ENCODE measurements at regions not wholly inside any gene's neighbourhood (a gene's known extent, or its start where the extent isn't known, plus 50 kb on each side); places are given as distances from the start of the nearest gene placed in this dataset.
"Not testable (repeated sequence)": the region's sequence is repeated elsewhere in the genome, so short reads cannot be mapped to it uniquely, and the experiment has no call there.

GRCh38 chr1:222976453-222976852 is 161.6 kb downstream of the DISP1 start:
- H2AFZ ChIP-seq (ENCODE audit: low read depth, low read length, poor library complexity, severe bottlenecking), result no peak overlapping the region
- intact Hi-C loops (cut with micrococcal nuclease), result no loop called here
- no TSS peak for BruUV-seq (replicated peaks)
- ATAC-seq, result no peak
- no peaks in the 10 kb centered on the region for H3K36me3 ChIP-seq (ENCODE audit: control insufficient read depth in 1 of 2, insufficient read depth in 2 of 2, low read length in 2 of 2)
- no peaks in the 10 kb centered on the region for H3K9me3 ChIP-seq (ENCODE audit: control insufficient read depth in 1 of 2, insufficient read depth in 1 of 2, low read depth in 1 of 2, low read length in 2 of 2)
- TF ChIP-seq FOSL1 (IDR thresholded peaks at IDR 0.05; ENCODE audit: low read depth), result no peak
- TF ChIP-seq ZBTB33 (IDR thresholded peaks at IDR 0.05; ENCODE audit: extremely low read depth, insufficient replicate concordance, low read length), result no peak
- no peak for TF ChIP-seq EZH2phosphoT487 (IDR thresholded peaks at IDR 0.05; ENCODE audit: borderline replicate concordance)
- no peak for TF ChIP-seq CEBPB (IDR thresholded peaks at IDR 0.05; ENCODE audit: low read depth)
- no peak for TF ChIP-seq POLR2AphosphoS5 (IDR thresholded peaks at IDR 0.05; ENCODE audit: low read depth, low read length)
- TF ChIP-seq CTCF (IDR thresholded peaks at IDR 0.05 in 2 of 3, conservative IDR thresholded peaks at IDR 0.05 in 1 of 3; ENCODE audit: borderline replicate concordance in 1 of 3, insufficient read depth in 1 of 3, low read depth in 2 of 3, low read length in 2 of 3), result no peak
- TF ChIP-seq ATF3 (IDR thresholded peaks at IDR 0.05), result no peak
- TF ChIP-seq RAD21 (IDR thresholded peaks at IDR 0.05; ENCODE audit: low read depth), result no peak
- no peak for TF ChIP-seq YY1 (IDR thresholded peaks at IDR 0.05; ENCODE audit: extremely low read depth, insufficient replicate concordance, low read depth, low read length)
- TF ChIP-seq EZH2 (IDR thresholded peaks at IDR 0.05), result no peak
- TF ChIP-seq CBX3 (IDR thresholded peaks at IDR 0.05; ENCODE audit: low read depth), result no peak
- H3K4me2 ChIP-seq (ENCODE audit: low read length), result no peak overlapping the region
- H3K27me3 ChIP-seq (ENCODE audit: insufficient read depth, low read length), result no peaks in the 10 kb centered on the region
- RAD21 ChIA-PET (ENCODE audit: low non-redundant PET in 1 of 2, low total read pairs in 2 of 2, uncharacterized antibody in 2 of 2, unreplicated experiment in 2 of 2), result no interaction called here
- H3K4me3 ChIP-seq (replicated peaks in 1 of 2; ENCODE audit: low read depth in 1 of 2, low read length in 2 of 2), result no peak overlapping the region
- no peaks in the 10 kb centered on the region for H3K9me2 ChIP-seq (ENCODE audit: insufficient read depth)
- H3K9ac ChIP-seq (ENCODE audit: low read length), result no peak overlapping the region
- no peaks in the 10 kb centered on the region for H4K20me1 ChIP-seq (ENCODE audit: insufficient read depth)
- DNase-seq (ENCODE audit: low read depth, low spot score), result no peak
- no peaks in the 10 kb centered on the region for H3K4me1 ChIP-seq (ENCODE audit: control insufficient read depth in 1 of 2, insufficient read depth in 2 of 2, low read length in 2 of 2)
- CTCF ChIA-PET, result no interaction called here
- no peaks in the 10 kb centered on the region for H3K79me2 ChIP-seq (ENCODE audit: insufficient read depth, low read length)
- no peak overlapping the region for H3K27ac ChIP-seq (ENCODE audit: low read depth, low read length)
- POLR2A ChIA-PET, result no interaction called here

- H3K4me3 ChIP-seq (replicated peaks in 1 of 2; ENCODE audit: low read depth in 1 of 2, low read length in 2 of 2); POLR2A ChIA-PET; H4K20me1 ChIP-seq (ENCODE audit: insufficient read depth); H3K27me3 ChIP-seq (ENCODE audit: insufficient read depth, low read length); H3K9me3 ChIP-seq (ENCODE audit: control insufficient read depth in 1 of 2, insufficient read depth in 1 of 2, low read depth in 1 of 2, low read length in 2 of 2); DNase-seq (ENCODE audit: low read depth, low spot score); H3K36me3 ChIP-seq (ENCODE audit: control insufficient read depth in 1 of 2, insufficient read depth in 2 of 2, low read length in 2 of 2); H3K9ac ChIP-seq (ENCODE audit: low read length); H3K27ac ChIP-seq (ENCODE audit: low read depth, low read length); intact Hi-C loops (cut with micrococcal nuclease); BruUV-seq (replicated peaks); ATAC-seq; CTCF ChIA-PET; RAD21 ChIA-PET (ENCODE audit: low non-redundant PET in 1 of 2, low total read pairs in 2 of 2, uncharacterized antibody in 2 of 2, unreplicated experiment in 2 of 2); H3K4me1 ChIP-seq (ENCODE audit: control insufficient read depth in 1 of 2, insufficient read depth in 2 of 2, low read length in 2 of 2); H3K9me2 ChIP-seq (ENCODE audit: insufficient read depth); H3K4me2 ChIP-seq (ENCODE audit: low read length); H3K79me2 ChIP-seq (ENCODE audit: insufficient read depth, low read length); H2AFZ ChIP-seq (ENCODE audit: low read depth, low read length, poor library complexity, severe bottlenecking): not testable (repeated sequence)
Measured at GRCh38 chr1:222977294-222977693, 162.5 kb downstream of the DISP1 start.
